Stomach (tissue), 8 donors: ENCODE measurements at regions not wholly inside any gene's neighbourhood (a gene's known extent, or its start where the extent isn't known, plus 50 kb on each side); places are given as distances from the start of the nearest gene placed in this dataset.

Experiments used
- DNase-seq, 2 donors: peaks; one replicate each; pipeline versions ENCODE4 v3.0.0 to v3.0.0-alpha.2; 2013 to 2019
- H3K27ac ChIP-seq, 5 donors: fragments of 200-600 bp in 4 of 5; sonication (generic) in 4 of 5; one replicate each; pipeline ENCODE4 v1.5.1; 2013 to 2019; ENCODE audit warnings: mild to moderate bottlenecking in 1 of 5, moderate library complexity in 1 of 5
- H3K27me3 ChIP-seq, 3 donors: fragments of 200-600 bp; sonication (generic); one replicate each; pipeline ENCODE4 v1.5.1; 2017 to 2019; ENCODE audit warnings: mixed run types in 1 of 3
- H3K36me3 ChIP-seq, 4 donors: fragments of 200-600 bp; sonication (generic); 1 replicate in 3 of 4; 2 replicates in 1 of 4; pipeline ENCODE4 v1.5.1; 2016 to 2019
- H3K4me1 ChIP-seq, 4 donors: fragments of 200-600 bp; sonication (generic); one replicate each; pipeline ENCODE4 v1.5.1; 2016 to 2019
- H3K4me3 ChIP-seq, 4 donors: fragments of 200-600 bp; sonication (generic) in 3 of 4; one replicate each; pipeline ENCODE4 v1.5.1; 2016 to 2019; ENCODE audit warnings: mild to moderate bottlenecking in 1 of 4
- H3K9me3 ChIP-seq, 4 donors: fragments of 200-600 bp; sonication (generic); one replicate each; pipeline ENCODE4 v1.5.1; 2016 to 2019
- EP300 ChIP-seq: sonication (generic); formaldehyde crosslinking; IDR thresholded peaks from one replicate; pipeline ENCODE4 v1.6.1; 2017; ENCODE audit warnings: antibody characterized with exemption
- POLR2A ChIP-seq, 4 donors: fragments of 450-650 bp; IDR thresholded peaks; one replicate each; pipeline ENCODE4 v1.6.1; 2016; ENCODE audit warnings: antibody characterized with exemption in 4 of 4, control low read depth in 2 of 4, mild to moderate bottlenecking in 1 of 4, moderate library complexity in 1 of 4
- POLR2AphosphoS5 ChIP-seq, 3 donors: sonication (generic); formaldehyde crosslinking; IDR thresholded peaks; one replicate each; pipeline ENCODE4 v1.6.1; 2016; ENCODE audit warnings: antibody characterized with exemption in 3 of 3
- whole genome bisulfite sequencing, 5 donors: extraction: QIAGEN DNeasy Blood & Tissue Kit in 3 of 5; methylation state at CpG; one replicate each; pipeline versions ENCODE4 v1.1.5 to v1.1.7; 2013 to 2018; 5-methylcytosine and 5-hydroxymethylcytosine counted together
- intact Hi-C: fragments of 100-400 bp; cut with DNase I; formaldehyde crosslinking; loops from one replicate; pipeline ENCODE4 v1.15.1; 2023; ENCODE audit warnings: low total_unique reads
- TF ChIP-seq, protein P1 (sequence below), 7 experiments: fragments of 450-650 bp in 4 of 7; fragments of 200-600 bp in 3 of 7; sonication (generic) in 3 of 7; IDR thresholded peaks; one replicate each; pipeline ENCODE4 v1.5.1; 2016 to 2019; ENCODE audit warnings: antibody characterized with exemption in 7 of 7, control low read depth in 2 of 7, mild to moderate bottlenecking in 1 of 7
- donor health status: healthy with polysubstance abuse.
- donor health status: Bipolar disorder and iron deficiency.
- donor health status: healthy.

DNA sequence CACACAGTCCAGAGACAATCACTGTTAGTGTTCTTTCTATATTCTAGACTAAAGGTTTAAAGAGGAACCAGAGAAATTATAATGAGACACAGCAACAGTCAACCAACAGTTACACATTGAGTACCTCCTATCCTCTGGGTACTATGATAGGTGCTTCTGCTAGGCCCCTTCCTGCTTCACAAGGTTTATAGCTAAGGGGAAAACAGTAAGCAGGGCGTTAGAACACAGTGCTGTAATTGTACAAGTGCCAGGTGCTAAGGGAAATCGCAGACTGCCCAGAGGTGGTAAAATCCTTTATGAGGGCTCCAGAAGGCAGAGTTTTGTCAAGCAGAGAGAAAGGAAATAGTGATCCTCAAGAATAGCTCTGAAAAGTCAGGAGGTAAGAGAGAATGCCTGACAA, 297.2 kb upstream of the FAT3 start:
- peaks cover 4 to 18% (median 7%) of the 10 kb centered on the region in 4 donors for H3K4me1 ChIP-seq
- H3K27ac ChIP-seq: no peak overlapping the region
- no peaks in the 10 kb centered on the region for H3K36me3 ChIP-seq
- H3K9me3 ChIP-seq: no peaks in the 10 kb centered on the region
- intact Hi-C loops: no loop called here
- WGBS, 5 donors: 67 to 86% (median 77%) methylated on average over 2 of the region's 2 CpGs
- H3K4me3 ChIP-seq: no peak overlapping the region
- H3K27me3 ChIP-seq: no peaks in the 10 kb centered on the region
- TF ChIP-seq POLR2AphosphoS5 (IDR thresholded peaks at IDR 0.05): no peak
- no peak for TF ChIP-seq POLR2A (IDR thresholded peaks at IDR 0.05)
- no peak for TF ChIP-seq EP300
- TF ChIP-seq, protein P1, sequence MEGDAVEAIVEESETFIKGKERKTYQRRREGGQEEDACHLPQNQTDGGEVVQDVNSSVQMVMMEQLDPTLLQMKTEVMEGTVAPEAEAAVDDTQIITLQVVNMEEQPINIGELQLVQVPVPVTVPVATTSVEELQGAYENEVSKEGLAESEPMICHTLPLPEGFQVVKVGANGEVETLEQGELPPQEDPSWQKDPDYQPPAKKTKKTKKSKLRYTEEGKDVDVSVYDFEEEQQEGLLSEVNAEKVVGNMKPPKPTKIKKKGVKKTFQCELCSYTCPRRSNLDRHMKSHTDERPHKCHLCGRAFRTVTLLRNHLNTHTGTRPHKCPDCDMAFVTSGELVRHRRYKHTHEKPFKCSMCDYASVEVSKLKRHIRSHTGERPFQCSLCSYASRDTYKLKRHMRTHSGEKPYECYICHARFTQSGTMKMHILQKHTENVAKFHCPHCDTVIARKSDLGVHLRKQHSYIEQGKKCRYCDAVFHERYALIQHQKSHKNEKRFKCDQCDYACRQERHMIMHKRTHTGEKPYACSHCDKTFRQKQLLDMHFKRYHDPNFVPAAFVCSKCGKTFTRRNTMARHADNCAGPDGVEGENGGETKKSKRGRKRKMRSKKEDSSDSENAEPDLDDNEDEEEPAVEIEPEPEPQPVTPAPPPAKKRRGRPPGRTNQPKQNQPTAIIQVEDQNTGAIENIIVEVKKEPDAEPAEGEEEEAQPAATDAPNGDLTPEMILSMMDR (IDR thresholded peaks at IDR 0.05): no peak
- no peak for DNase-seq

DNA sequence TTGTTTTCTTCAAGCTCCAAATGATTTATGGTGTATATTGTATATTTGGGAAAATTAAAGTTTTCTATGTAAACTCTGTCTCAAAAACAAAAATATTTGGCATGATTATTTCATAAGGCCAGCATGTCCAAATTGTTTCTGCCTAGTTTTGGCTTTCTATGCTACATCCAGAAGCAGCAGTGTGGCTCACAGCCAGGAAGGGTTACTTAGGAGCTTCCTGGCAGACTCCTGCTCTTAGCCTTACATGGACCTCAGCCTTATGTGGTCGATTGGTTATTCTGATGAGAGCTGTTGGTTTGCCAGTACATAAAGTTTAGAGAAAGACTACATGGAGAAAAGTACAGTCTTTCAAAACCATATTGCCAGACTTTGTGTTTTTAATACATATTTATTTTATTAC, 297.7 kb upstream of the FAT3 start:
- Histone ChIP-seq H3K36me3 (no peaks in the 10 kb centered on the region), H3K4me3 (no peak overlapping the region), H3K27ac (no peak overlapping the region), H3K27me3 (no peaks in the 10 kb centered on the region), H3K9me3 (no peaks in the 10 kb centered on the region), H3K4me1 (peaks cover 2 to 13% (median 3%) of the 10 kb centered on the region in 4 donors)
- WGBS, 5 donors: 35 to 69% (median 45%) methylated on average over 1 of the region's 1 CpG
- intact Hi-C loops: no loop called here
- peak in 1 of 2 donors; percentile 49 for DNase-seq
- peak in 1 of 3 donors; percentile 24 for TF ChIP-seq POLR2AphosphoS5 (IDR thresholded peaks at IDR 0.05)
- TF ChIP-seq, protein P1 (IDR thresholded peaks at IDR 0.05): no peak

DNA sequence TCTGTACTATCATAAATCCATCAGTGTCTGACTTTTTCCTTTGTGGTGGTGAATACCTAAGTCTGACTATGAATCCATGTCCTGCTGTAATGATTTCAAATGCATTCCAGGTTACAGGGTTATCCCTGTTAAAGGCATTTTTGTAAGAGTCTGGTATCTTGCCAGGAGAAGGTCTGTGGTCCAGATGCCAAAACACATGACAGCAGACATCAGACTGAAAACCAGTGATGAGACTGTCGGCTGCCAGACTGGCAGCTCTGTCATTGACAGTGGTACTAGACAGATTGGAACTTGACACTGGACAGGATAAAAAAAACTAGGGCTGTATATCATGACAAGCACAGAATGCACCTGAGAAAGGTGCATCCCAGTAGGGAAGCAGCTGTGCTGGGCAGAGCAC, 301.8 kb upstream of the FAT3 start:
- intact Hi-C loops: no loop called here
- TF ChIP-seq, protein P1 (IDR thresholded peaks at IDR 0.05): no peak
- TF ChIP-seq POLR2AphosphoS5 (IDR thresholded peaks at IDR 0.05) (no peak), POLR2A (IDR thresholded peaks at IDR 0.05) (no peak), EP300 (no peak)
- no peak for DNase-seq
- H3K4me1 ChIP-seq: peaks cover 0 to 9% (median 0%) of the 10 kb centered on the region in 4 donors
- no peak overlapping the region for H3K27ac ChIP-seq
- no peaks in the 10 kb centered on the region for H3K36me3 ChIP-seq
- no peak overlapping the region for H3K4me3 ChIP-seq
- no peaks in the 10 kb centered on the region for H3K27me3 ChIP-seq
- WGBS, 5 donors: 64 to 100% (median 88%) methylated on average over 1 of the region's 1 CpG
- no peaks in the 10 kb centered on the region for H3K9me3 ChIP-seq

DNA sequence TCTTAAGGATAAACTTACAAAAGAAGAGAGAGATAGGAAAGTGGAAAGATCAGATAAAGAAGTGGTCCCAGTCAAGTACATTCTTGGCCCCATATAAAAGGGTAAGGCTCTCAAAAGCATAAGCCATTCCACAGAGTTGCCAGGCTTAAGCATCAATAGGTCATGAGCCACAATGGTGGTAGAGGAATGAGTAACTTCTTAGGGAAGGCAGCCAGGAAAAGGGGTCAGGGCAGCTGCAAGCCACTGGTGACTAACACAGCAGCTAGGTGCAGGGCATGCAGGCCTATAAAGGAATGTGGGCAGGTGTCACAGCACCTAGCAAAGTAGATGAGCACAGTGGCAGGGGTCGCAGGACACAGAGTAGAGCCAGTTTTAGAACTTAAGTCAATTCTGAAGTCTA, 302.6 kb upstream of the FAT3 start:
- Histone ChIP-seq H3K4me3 (no peak overlapping the region), H3K27ac (no peak overlapping the region), H3K9me3 (no peaks in the 10 kb centered on the region), H3K27me3 (no peaks in the 10 kb centered on the region), H3K4me1 (peaks cover 0 to 4% (median 0%) of the 10 kb centered on the region in 4 donors), H3K36me3 (no peaks in the 10 kb centered on the region)
- intact Hi-C loops: no loop called here
- 69 to 89% (median 85%) methylated on average over 1 of the region's 1 CpG for WGBS, 5 donors
- TF ChIP-seq EP300 (no peak), POLR2AphosphoS5 (IDR thresholded peaks at IDR 0.05) (no peak), POLR2A (IDR thresholded peaks at IDR 0.05) (no peak)
- TF ChIP-seq, protein P1 (IDR thresholded peaks at IDR 0.05): no peak
- DNase-seq: no peak
